NT2/D1 (cell line): ENCODE measurements at regions not wholly inside any gene's neighbourhood (a gene's known extent, or its start where the extent isn't known, plus 50 kb on each side); places are given as distances from the start of the nearest gene placed in this dataset.

Source experiments
- DNase-seq: peaks from one replicate; pipeline ENCODE4 v3.0.0-alpha.2; 2011; ENCODE audit warnings: low read depth, low spot score
- H3K27me3 ChIP-seq: 2 replicates; pipeline ENCODE4 v1.6.0; 2011; ENCODE audit warnings: mild to moderate bottlenecking; ENCODE audit not compliant: insufficient read length, insufficient read depth
- H3K36me3 ChIP-seq: 2 replicates; pipeline ENCODE4 v1.6.1; 2011; ENCODE audit warnings: mild to moderate bottlenecking, low read length, mixed read lengths; ENCODE audit not compliant: insufficient read depth, insufficient read length
- H3K4me1 ChIP-seq: 2 replicates; pipeline ENCODE4 v1.5.1; 2011; ENCODE audit not compliant: insufficient read depth, insufficient read length
- H3K4me3 ChIP-seq: 2 replicates; pipeline ENCODE4 v1.5.1; 2011; ENCODE audit warnings: low read depth; ENCODE audit not compliant: insufficient read length
- H3K9ac ChIP-seq: 2 replicates; pipeline ENCODE4 v1.6.0; 2011; ENCODE audit warnings: low read depth; ENCODE audit not compliant: insufficient read length
- H3K9me3 ChIP-seq: 2 replicates; pipeline ENCODE4 v1.5.1; 2011; ENCODE audit warnings: mild to moderate bottlenecking, low read length; ENCODE audit not compliant: insufficient read depth
- SUZ12 ChIP-seq: IDR thresholded peaks from 2 replicates; pipeline ENCODE4 v1.6.1; 2011; ENCODE audit not compliant: insufficient read length, insufficient read depth; ENCODE audit errors: extremely low read depth
- YY1 ChIP-seq: IDR thresholded peaks from 2 replicates; pipeline ENCODE4 v1.6.1; 2011; ENCODE audit not compliant: insufficient read length, insufficient read depth
- ZNF274 ChIP-seq: IDR thresholded peaks from 2 replicates; pipeline ENCODE4 v1.6.1; 2011; ENCODE audit warnings: mild to moderate bottlenecking, low read depth, low read length

DNA sequence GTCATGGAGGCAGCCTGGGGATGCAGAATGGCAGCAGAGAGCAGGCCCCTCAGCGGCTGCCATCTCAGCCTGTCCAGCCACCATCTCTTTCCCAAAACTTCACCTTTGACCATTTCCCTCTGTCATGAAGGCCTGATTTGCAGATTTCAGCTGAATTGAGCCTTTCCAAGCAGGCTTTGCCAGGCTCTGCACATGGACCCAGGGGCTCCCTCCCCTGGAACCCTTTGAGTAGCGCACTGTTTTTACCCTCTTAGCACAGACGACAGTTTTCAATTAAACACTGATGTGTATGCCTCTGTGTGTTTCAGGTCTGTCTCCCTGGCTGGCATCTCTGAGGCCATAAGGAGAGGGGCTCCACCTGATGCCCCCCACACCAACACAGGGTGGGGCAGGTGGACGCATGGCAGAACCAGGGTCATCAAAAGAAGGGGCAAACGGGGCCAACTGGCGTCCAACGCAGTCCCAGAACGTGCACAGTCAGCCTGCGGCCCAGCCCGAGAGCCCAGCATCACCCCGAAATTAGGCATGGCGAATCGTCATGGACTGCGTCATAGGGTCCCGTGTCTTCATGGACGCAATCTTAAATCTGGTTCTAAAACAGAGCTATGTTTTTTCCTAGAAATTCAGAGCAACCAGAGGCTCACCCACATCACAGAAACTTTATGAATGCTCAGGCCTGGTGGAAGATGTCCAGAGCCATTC, 185.0 kb upstream of the TCERG1L start:
- no peaks in the 10 kb centered on the region for H3K9me3 ChIP-seq
- H3K36me3 ChIP-seq = no peaks in the 10 kb centered on the region
- DNase-seq = no peak

DNA sequence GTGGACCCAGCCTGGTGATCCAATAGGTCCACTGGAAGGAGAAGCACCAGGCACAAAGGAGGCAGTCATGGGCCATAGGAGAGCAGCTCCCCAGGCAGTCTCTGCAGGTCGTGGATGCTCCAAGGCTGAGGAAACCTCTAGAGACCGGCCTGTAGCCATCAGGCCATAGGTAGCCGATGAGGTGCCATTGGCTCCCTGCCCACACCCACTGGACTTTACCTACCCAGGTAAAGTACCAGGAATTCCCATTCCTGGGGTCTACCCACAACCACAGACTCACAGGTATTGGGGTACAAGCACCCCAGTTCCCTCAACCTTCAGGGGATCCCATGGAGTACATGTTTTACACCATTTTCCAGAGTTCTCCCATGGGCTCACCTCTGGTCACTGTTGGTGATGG, 188.0 kb upstream of the TCERG1L start:
- Histone ChIP-seq H3K27me3 (no peaks in the 10 kb centered on the region), H3K9ac (no peak overlapping the region), H3K4me1 (no peaks in the 10 kb centered on the region), H3K4me3 (no peak overlapping the region), H3K9me3 (peaks cover 17% of the 10 kb centered on the region), H3K36me3 (no peaks in the 10 kb centered on the region)
- DNase-seq = no peak
- TF ChIP-seq SUZ12 (no peak), YY1 (no peak), ZNF274 (no peak)

More for the DNA sequence above, 185.0 kb upstream of the TCERG1L start:
- H3K27me3 ChIP-seq = no peaks in the 10 kb centered on the region
- no peaks in the 10 kb centered on the region for H3K4me1 ChIP-seq
- H3K9ac ChIP-seq = no peak overlapping the region
- H3K4me3 ChIP-seq = no peak overlapping the region
- TF ChIP-seq ZNF274 = no peak
- TF ChIP-seq YY1 = no peak
- no peak for TF ChIP-seq SUZ12

DNA sequence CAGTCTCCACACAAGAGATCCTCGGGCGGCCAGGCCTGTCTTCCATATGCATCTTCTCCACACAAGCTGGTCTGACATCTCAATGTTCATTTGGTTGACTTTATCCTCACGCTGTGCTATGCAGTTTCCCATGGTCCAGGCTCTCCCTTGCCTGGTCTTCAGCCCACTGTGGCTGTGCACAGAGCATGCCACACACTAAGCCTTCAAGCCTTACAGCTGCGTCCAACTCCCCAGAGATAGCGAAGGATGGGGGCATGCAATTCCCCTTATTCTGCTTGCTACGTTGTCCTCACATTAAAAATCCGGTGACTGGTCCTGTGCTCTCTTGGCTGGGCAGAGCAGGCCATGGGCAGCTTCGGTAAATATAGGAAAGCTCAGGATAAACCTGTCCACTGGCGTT, 188.7 kb upstream of the TCERG1L start:
- no peak overlapping the region for H3K4me3 ChIP-seq
- no peaks in the 10 kb centered on the region for H3K4me1 ChIP-seq
- no peak overlapping the region for H3K9ac ChIP-seq
- H3K36me3 ChIP-seq = no peaks in the 10 kb centered on the region
- H3K9me3 ChIP-seq = peaks cover 17% of the 10 kb centered on the region
- TF ChIP-seq SUZ12 (no peak), YY1 (no peak), ZNF274 (no peak)
- no peaks in the 10 kb centered on the region for H3K27me3 ChIP-seq
- no peak for DNase-seq

DNA sequence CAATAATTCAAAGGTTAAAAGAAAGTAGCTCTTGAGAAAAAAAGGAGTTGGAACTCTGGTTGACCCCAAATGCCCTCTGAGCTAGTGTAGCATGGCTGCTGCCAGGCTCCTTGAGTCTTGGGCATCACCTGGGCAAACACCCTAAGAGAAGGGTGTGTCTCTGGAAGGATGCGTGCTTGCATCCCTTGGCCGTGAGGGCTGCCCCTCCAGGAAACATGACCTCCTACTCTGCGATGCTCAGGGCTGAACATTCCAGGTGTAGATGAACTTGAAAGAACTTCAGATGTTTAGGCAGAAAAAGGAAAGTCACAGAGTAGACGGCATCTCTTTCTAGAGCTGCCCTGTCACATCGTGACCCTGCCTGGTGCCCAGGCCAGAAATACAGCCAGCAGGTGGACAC, 189.4 kb upstream of the TCERG1L start:
- Histone ChIP-seq H3K36me3 (no peaks in the 10 kb centered on the region), H3K4me3 (no peak overlapping the region)
- TF ChIP-seq ZNF274 (no peak), YY1 (no peak), SUZ12 (no peak)

DNA sequence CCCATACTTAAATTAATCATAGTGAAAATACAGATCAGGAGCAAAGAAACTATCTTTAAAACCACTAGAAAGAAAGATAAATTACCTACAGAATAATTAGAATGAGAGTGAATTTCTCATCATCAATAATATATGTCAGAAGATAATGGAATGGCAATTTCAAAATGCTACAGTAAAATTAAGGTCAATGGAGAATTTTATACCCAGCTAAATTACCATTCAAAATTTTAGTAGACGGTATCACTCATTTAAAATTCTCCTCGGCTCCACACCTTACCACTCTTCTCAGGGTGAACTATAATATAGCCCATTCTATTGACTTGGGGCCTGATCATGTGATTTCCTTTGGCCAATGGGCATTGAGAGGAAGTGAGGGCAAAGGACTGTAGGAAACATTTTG, 192.5 kb upstream of the TCERG1L start:
- Histone ChIP-seq H3K9me3 (peaks cover 17% of the 10 kb centered on the region), H3K27me3 (no peaks in the 10 kb centered on the region), H3K9ac (no peak overlapping the region), H3K36me3 (no peaks in the 10 kb centered on the region), H3K4me1 (no peaks in the 10 kb centered on the region), H3K4me3 (no peak overlapping the region)
- no peak for DNase-seq
- no peak for TF ChIP-seq SUZ12
- no peak for TF ChIP-seq YY1
- TF ChIP-seq ZNF274 = no peak

More for the DNA sequence above, 189.4 kb upstream of the TCERG1L start:
- Histone ChIP-seq H3K27me3 (no peaks in the 10 kb centered on the region), H3K4me1 (no peaks in the 10 kb centered on the region), H3K9me3 (peaks cover 17% of the 10 kb centered on the region), H3K9ac (no peak overlapping the region)
- DNase-seq = no peak

DNA sequence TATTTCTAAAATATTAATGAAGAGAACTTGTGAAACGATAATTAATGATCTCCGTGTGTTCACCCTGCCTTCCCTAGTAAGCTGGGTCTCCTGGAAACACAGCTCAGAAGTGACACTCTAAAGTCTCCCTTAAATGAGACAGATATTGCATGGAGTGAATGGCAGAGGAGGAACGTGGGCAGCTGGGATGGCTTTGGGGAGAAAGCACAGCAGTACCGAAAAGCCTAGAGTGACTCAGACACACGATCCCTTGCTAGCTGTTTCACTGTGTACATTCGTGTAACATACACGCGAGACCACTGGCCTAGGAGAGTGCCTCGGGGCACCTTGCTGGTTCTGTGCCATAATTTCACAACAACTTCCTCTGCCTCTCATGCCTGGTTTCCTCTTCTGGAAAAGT, 199.9 kb upstream of the TCERG1L start:
- Histone ChIP-seq H3K36me3 (no peaks in the 10 kb centered on the region), H3K9me3 (peaks cover 24% of the 10 kb centered on the region), H3K4me3 (no peak overlapping the region), H3K9ac (no peak overlapping the region), H3K27me3 (peaks cover 2% of the 10 kb centered on the region), H3K4me1 (peaks cover 12% of the 10 kb centered on the region)
- no peak for DNase-seq
- no peak for TF ChIP-seq SUZ12
- TF ChIP-seq ZNF274 = no peak
- TF ChIP-seq YY1 = no peak

DNA sequence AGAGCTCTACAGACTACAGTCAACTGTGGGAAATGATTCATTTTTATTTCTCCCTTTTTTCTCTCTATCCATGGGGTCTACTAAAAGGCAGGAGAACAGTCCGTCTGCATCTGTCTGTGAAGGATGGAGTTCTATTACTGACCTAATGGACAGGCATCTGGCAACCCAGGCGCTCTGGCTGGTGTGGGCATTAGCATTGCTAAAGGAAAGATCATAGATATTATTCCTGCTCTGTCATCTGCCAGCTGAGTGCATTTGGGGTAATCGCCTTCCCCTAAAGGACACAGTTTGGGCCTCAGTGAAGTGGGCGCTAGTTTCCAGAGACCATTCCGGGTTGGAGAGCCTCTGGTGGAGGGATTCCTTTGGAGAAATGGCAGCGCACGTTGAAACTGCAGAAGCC, 201.3 kb upstream of the TCERG1L start:
- peaks cover 24% of the 10 kb centered on the region for H3K9me3 ChIP-seq
- TF ChIP-seq ZNF274 (no peak), YY1 (no peak), SUZ12 (no peak)
- H3K4me3 ChIP-seq = no peak overlapping the region
- no peaks in the 10 kb centered on the region for H3K36me3 ChIP-seq
- no peak overlapping the region for H3K9ac ChIP-seq
- peaks cover 2% of the 10 kb centered on the region for H3K27me3 ChIP-seq
- no peak for DNase-seq
- H3K4me1 ChIP-seq = peaks cover 19% of the 10 kb centered on the region
